Panc1 (cell line): ENCODE measurements at regions not wholly inside any gene's neighbourhood (a gene's known extent, or its start where the extent isn't known, plus 50 kb on each side); places are given as distances from the start of the nearest gene placed in this dataset.

ENCODE experiments used
- CTCF ChIP-seq: fragments of 450-650 bp; IDR thresholded peaks from 2 replicates; pipeline ENCODE4 v1.5.1; 2017; ENCODE audit warnings: mild to moderate bottlenecking
- POLR2AphosphoS5 ChIP-seq: IDR thresholded peaks from 2 replicates; pipeline ENCODE4 v1.6.1; 2012; ENCODE audit warnings: mild to moderate bottlenecking, low read depth, low read length, moderate library complexity
- SIN3A ChIP-seq: IDR thresholded peaks from 2 replicates; pipeline ENCODE4 v1.6.1; 2012; ENCODE audit warnings: low read depth, mild to moderate bottlenecking, low read length, moderate library complexity, borderline replicate concordance; ENCODE audit not compliant: insufficient read depth
- TCF7L2 ChIP-seq: IDR thresholded peaks from 2 replicates; pipeline ENCODE4 v1.6.1; 2011; ENCODE audit warnings: mild to moderate bottlenecking, low read depth, low read length, inconsistent platforms

- TF ChIP-seq CTCF, result no peak
- no peak for TF ChIP-seq POLR2AphosphoS5
- no peak for TF ChIP-seq SIN3A
- no peak for TF ChIP-seq TCF7L2
Observed at GRCh38 chr7:1344981-1345701, 112.5 kb downstream of the UNCX start.
